ENCODE measurements at regions not wholly inside any gene's neighbourhood (a gene's known extent, or its start where the extent isn't known, plus 50 kb on each side); places are given as distances from the start of the nearest gene placed in this dataset.

DNA sequence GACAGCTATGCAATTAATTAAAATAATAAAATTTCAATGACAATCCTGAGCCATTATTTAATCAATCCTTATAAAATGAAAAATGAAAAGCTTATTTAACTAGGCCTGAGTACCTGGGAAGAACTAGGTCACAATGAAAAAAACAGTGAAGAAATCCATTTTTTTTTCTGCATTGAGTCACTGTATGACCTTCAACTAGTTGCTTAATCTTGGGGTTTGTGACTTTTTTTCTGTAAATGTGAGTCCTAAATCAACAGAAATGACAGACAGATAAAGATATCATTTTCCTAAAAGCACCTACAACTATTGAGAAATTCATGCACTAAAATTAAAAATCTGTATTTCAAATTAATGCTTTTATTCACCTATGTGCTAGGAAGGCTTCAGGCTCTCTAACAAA, 96.8 kb downstream of the TMEM26 start:
- DNase-seq (ENCODE audit: low spot score): no peak

DNA sequence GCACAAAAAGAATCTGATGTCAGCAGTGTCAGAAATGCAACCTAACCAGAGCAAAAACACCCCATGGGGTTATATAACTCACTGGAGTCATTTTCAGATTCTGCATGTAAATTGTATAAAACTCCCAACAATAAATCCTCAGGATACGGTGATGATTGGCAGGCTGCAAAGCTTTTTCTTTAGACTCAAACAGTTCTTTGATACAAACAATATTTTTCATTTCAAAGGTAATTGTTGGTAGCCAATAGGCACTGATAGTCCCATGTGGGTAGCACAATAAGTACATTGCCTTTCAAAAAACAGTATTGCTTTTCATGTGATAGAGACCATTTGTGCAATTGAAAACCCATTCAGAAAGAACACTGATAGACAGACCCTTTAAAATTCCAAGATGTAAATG, 98.0 kb downstream of the TMEM26 start:
- no peak for DNase-seq (ENCODE audit: low spot score)

DNA sequence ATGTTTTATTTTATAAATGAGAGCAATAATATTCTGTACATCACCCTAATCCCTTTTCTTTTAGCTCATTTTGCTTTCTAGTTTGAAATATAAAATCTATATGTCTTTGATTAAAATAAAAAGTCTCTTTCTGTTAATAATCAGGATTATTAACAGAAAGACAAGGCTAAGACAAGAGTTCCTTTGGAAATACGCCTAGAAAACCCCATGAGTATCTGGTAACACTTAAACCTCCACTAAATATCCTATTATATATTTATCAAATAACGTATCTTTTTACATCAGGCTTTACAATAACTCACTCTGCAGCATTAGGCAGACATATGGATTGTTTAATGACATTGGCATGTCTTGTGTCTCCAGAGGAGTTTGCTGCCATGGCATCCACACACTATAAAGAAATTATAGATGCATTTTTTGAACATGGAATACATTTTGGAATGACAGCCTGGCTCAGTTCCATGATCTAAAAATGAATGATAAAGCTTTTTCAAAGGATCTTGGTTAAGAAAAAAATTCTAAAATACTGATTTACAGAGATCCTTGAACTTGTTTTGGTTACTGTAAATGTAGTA, 98.7 kb downstream of the TMEM26 start:
- DNase-seq (ENCODE audit: low spot score): no peak

DNA sequence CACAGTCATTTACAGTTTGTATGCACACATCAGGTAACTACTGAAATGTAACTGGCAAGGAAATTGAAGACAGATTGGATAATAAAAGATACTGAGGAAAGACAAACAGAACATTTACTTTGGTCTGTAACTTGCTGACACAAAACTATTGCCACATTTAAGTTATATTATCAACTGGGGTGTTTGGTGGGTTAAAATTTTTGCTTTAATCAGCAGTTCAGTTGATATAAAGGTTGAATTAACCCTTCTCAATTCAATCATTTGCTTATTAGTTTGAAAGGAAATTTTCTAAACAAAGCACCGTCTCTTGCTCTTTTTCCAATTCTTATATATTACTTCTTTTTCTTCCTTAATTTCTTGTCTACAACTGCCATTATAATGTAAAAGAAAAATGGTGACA, 102.4 kb downstream of the TMEM26 start:
- no peak for DNase-seq (ENCODE audit: low spot score)

DNA sequence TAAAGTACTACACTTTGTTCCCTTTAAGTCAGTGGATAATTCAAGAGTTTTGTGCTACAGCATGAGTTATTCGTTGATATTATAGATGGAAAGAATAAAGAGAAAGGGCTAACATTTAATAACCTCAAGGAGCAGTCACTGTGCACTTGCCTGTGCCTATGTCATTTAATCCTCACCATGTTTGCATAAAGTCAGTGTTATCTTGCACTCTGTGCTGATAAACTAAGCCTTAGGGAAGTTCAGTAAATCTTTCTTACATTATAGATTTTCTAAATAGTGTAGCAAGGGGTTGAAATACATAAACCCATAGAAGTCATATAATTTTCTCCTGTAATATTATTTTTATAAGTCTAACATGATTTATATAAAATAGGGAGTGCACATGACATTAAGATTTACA, 103.1 kb downstream of the TMEM26 start:
- DNase-seq (ENCODE audit: low spot score): no peak

DNA sequence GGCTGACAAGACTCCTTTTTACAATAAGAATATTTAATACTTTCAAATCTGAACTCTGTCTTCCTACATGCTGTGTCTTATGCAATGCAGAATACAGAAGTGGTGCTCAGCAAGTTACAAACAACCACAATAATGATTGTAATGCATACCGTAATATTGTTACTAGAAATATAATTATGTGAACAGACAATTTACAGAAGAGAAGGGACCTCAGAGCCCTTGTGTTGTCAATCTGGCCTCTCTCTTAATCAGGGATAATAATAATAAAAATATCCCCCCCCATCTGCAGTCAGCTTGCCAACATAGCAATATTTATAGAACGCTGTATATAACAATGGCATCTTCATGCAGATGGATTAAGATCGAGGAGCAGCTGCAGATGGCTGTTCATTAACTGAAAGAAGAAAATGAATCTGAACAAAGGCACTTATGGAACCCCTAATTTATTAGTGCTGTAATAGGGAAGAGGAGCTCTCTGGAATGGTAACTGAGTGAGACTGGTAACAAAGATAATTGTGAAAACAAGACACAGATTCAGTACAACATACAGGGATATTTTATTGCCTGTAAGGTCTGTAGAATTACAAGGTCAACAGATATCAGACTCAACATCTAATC, 106.3 kb downstream of the TMEM26 start:
- DNase-seq (ENCODE audit: low spot score): no peak

DNA sequence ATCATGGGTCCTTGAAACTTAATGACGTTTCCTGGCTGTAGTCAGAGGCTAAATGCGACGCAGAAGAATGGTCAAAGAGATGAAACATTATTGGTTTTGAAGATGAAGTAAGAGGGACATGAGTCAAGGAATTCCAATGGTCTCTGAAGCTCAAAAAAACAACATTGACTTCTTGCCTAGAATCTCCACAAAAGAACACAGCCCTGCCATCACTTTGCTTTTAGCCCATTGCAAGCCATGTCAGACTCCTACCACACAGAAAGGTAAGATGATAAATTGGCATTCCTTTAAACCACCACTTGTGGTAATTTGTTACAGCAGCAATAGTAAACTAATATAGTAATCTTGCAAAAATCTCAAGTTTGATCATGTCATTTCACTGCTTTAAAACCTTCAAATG, 109.4 kb downstream of the TMEM26 start:
- DNase-seq (ENCODE audit: low spot score): no peak

DNA sequence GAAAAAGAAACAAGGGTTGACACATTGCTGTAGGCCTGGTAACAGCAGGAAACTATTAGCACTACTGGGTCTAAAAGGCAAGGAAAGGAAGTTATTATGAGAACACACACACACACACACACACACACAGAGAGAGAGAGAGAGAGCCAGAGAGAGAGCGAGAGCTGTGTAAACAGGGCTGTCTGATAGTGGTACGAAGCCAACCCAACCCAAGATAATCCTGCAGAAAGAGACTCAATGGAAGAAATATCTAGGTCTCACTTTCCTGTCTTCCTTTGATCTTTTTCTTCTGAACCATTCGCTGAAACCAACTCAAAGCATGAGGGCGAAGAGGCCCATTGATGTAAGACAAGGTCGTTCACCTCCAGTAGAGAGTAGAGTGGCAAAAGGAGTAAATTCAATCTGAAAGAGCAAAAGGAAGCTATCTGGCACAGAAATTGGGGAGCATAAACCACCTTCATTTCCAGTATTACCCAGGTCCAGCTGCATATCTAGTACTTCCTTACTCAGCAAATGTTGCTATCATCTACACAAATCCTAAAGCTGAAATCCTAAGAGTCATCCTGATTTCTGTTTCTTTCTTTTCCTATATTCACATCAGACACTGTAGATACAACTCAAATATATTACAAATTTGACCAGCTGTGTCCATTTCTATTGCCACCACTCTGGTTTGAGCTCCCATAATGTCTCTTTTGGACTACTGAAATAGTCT, 110.2 kb downstream of the TMEM26 start:
- no peak for DNase-seq (ENCODE audit: low spot score)

DNA sequence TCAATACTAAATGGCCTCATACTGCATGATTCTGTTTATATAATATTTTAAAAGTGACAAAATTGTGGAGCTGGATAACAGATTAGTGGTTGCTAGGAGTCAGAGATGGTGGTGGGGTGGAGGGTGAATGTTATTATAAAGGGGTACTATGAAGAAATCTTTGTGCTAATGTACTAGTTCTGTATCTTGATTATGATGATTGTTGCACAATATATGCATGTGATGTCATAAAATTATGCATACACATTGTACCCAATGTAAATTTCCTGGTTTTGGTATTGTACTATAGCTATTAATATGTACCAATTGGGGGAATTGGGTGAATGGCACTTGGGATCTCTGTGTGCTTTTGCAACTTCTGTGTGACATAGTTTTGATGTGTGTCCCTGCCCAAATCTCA, 112.2 kb downstream of the TMEM26 start:
- no peak for DNase-seq (ENCODE audit: low spot score)

DNA sequence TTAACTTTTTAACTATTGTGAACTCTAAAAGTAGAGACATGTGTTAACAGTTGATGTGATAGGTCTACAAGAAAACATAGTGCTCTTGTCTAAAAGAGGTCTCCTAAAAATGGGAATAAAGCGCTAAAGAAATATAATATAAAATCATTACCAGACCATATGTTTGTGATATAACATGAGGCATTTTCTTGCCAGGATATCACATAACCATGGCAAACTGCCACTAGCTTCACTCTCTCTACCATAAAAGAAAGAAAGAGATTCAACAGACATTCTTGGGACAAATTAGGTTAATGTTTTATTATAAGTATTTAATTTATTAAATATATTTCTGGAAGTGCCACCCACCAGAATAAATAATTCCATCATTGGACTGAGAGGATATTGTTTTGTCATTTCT, 115.0 kb downstream of the TMEM26 start:
- DNase-seq (ENCODE audit: low spot score): no peak

DNA sequence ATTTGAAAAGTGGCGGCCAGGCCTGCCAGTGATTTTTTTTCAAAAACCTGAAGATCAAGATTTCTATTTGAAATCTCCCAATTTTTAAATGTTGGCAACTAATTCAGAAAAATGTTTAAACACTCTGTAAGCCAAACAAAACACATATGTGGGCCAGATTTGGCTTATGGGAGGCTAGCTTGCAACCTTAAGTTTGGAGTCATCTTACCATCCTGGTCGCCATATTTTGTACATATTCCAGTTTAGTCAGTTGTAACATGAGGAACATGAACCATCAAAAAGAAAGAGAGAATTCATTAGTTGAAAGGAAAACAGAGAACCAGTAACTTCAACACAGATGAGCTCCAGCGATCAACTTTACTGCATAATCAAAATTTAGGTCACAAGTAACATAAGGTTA, 115.4 kb downstream of the TMEM26 start:
- no peak for DNase-seq (ENCODE audit: low spot score)

DNA sequence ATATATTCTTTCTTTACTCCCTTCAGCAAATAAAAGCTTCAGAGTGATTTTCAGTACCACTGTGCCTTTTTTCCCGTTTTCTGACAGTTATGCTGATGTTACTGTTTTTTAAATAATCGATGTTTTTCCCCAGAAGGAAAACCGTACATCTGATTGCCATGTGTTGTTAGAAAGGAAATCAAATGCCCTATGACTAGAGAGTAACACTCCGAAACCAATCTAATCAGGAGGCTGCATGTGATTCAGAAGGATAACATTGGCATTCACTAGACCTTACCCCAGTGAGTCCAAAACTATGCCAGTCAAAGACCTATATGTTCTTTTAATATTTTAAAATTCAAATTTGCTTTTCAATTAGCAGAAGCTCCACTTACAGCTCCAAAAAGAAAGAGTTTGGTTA, 116.3 kb downstream of the TMEM26 start:
- DNase-seq (ENCODE audit: low spot score): no peak

DNA sequence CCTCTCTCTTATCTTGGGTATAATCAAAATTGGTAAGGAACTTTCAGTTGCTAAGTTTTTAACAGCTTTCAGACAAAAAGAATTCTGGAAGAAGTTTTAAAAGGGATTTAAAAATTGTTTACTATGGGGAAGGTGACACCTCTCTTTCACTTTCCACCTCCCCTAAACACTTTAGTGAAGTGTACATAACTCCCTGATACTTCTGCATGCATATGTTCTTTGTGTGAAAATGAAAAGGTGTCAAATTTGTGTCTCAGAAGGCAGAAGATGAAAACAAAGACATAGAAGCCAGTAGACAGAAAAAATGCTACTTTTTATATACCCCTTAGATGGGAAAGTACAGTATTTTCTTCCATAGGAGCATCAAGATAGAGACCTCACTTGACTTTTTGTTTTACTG, 117.8 kb downstream of the TMEM26 start:
- no peak for DNase-seq (ENCODE audit: low spot score)

DNA sequence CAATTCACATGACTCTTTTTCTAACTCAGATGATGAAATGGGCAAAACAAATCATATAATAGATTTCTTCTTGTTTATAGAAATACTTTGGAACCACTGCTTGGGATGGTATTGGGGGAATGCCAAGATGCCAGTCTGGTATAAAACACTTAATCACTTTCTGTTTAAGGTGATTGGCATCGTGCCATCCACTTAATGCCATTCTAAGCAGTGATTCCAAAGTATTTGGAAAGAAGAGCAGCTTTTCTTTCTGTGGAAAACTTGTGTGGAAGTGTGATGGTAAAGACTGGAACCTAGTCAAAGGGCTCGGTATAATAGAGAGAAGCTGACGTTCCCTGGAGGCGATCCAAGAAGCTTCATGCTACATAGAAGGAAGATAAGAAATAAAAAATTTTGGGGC, 120.6 kb downstream of the TMEM26 start:
- DNase-seq (ENCODE audit: low spot score): no peak

DNA sequence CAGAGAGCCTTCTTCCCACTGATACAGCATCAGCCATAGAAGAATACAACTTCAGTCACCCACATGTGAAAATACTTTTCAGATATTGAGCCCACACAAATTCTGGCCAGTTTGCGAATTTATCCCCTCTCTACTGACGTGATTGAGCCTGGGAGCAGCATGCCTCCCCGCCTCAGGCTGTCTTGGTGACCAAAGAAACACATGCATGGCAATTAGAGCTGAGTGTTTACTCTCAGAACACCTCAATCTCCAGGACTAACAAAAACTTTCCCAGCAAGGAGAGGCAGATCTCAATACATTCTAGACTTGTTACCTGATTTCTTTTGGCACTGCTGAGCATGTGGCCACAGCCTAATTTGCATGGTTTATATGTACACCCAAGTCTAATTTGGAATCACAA, 122.5 kb downstream of the TMEM26 start:
- DNase-seq (ENCODE audit: low spot score): no peak

DNA sequence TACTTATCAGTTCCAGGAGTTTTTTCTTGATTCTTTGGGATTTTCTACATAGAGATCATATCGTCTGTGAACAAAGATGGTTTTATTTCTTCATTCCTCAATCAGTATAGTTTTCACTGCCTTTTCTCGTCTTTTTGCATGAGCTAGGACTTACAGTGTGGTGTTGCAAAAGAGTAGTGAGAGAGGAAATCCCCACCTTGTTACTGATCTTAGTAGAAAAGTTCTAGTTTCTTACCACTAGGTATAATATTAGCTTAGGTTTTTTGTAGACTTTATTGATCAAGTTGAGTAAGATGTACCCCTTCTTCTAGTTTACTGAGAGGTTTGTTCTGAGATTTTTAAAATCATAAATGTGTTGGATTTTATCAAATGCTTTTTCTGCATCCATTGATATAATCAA, 123.3 kb downstream of the TMEM26 start:
- DNase-seq (ENCODE audit: low spot score): no peak

DNA sequence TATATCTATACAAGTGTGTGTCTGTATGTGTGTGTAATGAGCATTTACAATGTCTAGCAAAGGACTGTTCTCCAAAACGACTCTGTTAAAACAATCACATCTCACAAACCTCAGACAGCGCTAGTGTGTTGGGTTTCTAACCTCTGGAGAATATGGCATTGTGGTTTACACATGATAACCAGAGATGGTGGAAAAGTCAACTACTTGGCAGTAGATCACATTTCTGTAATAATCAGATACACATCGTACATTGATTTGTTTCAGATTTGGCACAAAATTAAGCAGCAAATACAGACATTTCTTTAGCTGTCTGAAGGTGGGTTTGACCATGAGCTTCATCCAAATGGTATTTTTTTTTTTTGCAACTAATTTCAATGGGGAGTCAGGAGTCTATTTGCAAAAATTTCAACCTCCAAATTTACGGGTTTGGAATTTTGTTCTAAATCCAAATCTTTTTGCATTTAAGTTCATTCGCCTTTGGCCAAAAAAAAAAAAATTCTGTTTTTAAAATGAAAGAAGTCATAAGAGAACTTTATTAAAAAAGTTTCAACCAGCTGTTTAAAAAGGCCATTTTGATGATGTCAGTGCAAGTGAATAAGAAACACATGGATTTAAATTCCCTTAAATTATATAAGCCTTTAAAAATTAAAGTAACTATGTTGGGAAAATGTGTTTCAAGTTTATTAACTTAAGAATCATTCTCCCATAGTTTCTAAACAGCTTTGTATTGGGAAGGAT, 127.8 kb downstream of the TMEM26 start:
- no peak for DNase-seq (ENCODE audit: low spot score)

DNA sequence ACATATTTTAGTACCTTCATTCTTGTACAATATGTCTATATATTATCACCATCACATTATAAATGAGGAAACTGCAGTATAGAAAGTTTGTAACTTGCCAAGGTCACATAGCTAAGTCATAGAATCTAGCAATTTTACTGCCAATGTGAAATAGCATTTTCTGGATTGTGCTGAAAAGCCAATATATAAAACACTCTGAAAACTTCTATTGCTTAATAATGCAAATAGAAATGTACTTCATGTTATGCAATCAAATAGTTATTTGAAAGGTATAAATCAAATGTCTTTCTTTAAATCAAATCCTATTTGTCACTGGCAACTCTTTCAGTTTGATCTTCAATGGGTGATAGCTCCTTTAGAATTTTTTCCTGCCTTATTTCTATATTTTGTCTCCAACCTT, 129.5 kb downstream of the TMEM26 start:
- DNase-seq (ENCODE audit: low spot score): no peak

DNA sequence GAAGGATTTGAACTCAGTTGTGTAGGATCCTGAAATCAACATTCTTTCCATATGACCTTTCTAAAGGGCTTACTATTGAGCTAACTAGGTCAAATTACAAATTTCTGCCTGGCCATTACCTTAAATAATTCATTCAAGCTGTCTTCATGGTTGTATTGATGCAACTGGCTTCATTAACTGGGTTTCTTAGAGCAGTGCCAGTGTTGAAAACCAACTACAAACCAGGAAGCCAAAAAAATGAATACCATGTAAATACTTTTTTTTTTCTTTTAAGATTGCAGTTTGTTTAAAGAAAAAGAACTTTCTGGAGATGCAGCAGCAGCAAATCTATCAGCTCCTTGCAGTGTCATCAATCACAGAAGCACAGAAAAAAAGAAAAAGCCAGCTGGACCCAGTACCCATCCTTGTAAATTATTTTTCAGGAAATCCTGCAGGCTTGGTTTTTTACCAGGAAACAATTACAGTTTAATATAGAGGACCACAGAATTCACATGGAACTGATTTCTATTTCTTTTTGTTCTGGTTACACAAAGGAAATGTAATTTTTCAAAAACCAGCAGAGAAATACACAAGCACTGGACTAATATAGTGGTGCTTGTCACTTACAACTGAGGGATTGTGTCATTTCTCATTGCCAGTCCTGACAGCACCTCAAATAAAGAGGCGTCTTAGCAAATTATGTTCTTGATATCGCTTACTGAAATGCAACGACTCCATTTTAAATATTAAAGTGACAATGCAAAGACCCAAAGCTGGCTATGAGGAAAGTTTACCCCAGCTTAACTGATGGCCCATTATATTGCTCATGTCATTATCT, 131.9 kb downstream of the TMEM26 start:
- DNase-seq (ENCODE audit: low spot score): no peak

DNA sequence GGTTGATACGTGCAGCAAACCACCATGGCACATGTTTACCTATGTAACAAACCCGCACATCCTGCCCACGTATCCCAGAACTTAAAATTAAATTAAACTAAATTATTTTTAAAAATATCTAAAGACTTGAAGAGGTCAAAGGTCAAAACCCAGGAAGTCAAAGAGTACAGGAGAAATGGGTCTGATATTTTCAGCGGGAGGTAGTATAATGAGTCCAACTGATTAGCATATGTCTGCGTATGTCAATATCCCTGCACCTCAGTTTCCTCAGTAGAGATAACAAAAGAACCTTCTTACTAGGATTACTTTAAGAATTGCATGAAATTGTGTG, 133.0 kb downstream of the TMEM26 start:
- no peak for DNase-seq (ENCODE audit: low spot score)

DNA sequence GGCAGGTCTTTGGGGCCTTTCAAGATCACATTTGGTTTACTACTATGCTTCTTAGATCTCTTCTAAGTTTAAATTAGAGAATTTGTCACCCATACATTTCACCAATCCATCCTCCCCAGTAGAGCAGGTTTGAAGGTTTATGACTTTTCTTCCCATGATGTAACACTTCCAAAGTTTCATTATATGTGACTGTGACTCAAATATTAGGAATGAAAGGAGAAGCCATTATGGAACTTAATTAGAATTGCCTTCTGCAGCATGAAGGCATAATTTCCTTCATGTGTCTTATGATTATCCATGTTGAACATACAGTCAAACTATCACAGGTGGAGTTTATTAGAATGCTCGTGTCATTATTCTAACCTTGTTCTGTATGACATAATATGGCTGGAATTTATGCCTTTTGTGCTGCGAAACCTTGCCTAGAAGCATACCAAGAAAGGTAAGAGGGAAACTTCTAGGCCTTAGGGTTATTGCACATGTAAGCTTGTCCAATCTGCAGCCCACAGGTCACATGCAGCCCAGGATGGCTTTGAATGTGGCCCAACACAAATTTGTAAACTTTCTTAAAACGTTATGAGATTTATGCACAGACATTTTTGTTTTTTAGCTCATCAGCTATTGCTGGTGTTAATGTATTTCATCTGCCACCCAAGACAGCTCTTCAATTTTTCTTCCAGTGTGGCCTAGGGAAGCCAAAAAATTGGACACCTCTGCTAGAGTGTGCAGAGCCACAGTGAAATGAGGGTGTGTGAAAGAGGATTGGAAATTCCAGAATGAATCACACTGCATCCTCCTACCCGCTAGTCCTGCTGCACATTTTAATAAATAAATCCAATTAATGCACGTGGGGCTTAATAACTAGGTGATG, 133.6 kb downstream of the TMEM26 start:
- DNase-seq (ENCODE audit: low spot score): no peak

DNA sequence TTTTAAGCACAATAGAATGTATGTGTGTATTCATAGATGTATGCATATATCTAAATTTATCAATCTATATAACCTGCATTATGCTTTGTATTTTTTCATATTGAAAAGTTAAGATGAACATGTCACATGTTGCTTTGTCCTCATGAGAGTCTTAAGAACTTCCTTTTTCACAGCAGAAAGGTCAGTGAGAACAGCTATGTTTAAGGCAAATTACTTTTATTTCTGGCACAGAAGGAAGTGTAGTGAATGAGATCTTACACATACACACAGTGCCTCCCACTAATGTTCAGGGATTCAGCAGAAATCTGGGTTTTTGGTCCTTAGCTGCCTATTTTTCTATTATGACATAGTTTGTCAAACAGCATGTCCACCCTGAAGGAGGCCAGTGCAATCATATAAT, 134.8 kb downstream of the TMEM26 start:
- no peak for DNase-seq (ENCODE audit: low spot score)

All from GM03348 (cell line).